ENCODE measurements at regions not wholly inside any gene's neighbourhood (a gene's known extent, or its start where the extent isn't known, plus 50 kb on each side); places are given as distances from the start of the nearest gene placed in this dataset.

- TF ChIP-seq CTCF (conservative IDR thresholded peaks at IDR 0.05), result no peak
- TF ChIP-seq EZH2 (IDR thresholded peaks at IDR 0.05; ENCODE audit: low read depth), result no peak
These were observed 458.3 kb upstream of the LCORL start for GRCh38 chr4:18479825-18480224.

All from PC-9 (cell line).